Activated CD4-positive, alpha-beta memory T cell treated with anti-CD3 and anti-CD28 coated beads for 36 hours (primary cell): ENCODE measurements at regions not wholly inside any gene's neighbourhood (a gene's known extent, or its start where the extent isn't known, plus 50 kb on each side); places are given as distances from the start of the nearest gene placed in this dataset.

Source experiments
- CTCF ChIA-PET: fragments of 350-600 bp; sonication (Branson Sonifier 250); formaldehyde crosslinking; loops from one replicate; lab custom pipeline; 2021; ENCODE audit warnings: antibody characterized with exemption, inconsistent platforms; lab: Charles Lee
- POLR2A ChIA-PET: fragments of 350-600 bp; sonication (Branson Sonifier 250); formaldehyde crosslinking; loops from one replicate; lab custom pipeline; 2021; ENCODE audit warnings: antibody characterized with exemption; lab: Charles Lee
- DNase-seq: peaks from one replicate; pipeline ENCODE4 v3.0.0-alpha.2; 2020
- H3K27ac Mint-ChIP-seq: one replicate; pipeline ENCODE4 v1.8.0; 2021; ENCODE audit warnings: mixed read lengths
- H3K27me3 Mint-ChIP-seq: one replicate; pipeline ENCODE4 v1.8.0; 2021; ENCODE audit warnings: mixed read lengths
- H3K36me3 Mint-ChIP-seq: one replicate; pipeline ENCODE4 v1.8.0; 2021; ENCODE audit warnings: mixed read lengths
- H3K4me1 Mint-ChIP-seq: one replicate; pipeline ENCODE4 v1.8.0; 2021; ENCODE audit warnings: low read depth, mixed read lengths
- H3K4me3 Mint-ChIP-seq: one replicate; pipeline ENCODE4 v1.8.0; 2021; ENCODE audit warnings: mild to moderate bottlenecking, mixed read lengths
- H3K9me3 Mint-ChIP-seq: one replicate; pipeline ENCODE4 v1.8.0; 2021; ENCODE audit warnings: mixed read lengths
- intact Hi-C: fragments of 100-400 bp; cut with micrococcal nuclease; formaldehyde crosslinking; loops from one replicate; pipeline ENCODE4 v1.15.1; 2023

GRCh38 chr2:220424561-220424960, 797.1 kb downstream of the SLC4A3 start:
- Mint-ChIP-seq H3K9me3 (peaks cover 2% of the 10 kb centered on the region), H3K4me3 (no peak overlapping the region), H3K27me3 (no peaks in the 10 kb centered on the region), H3K4me1 (no peaks in the 10 kb centered on the region), H3K27ac (no peak overlapping the region), H3K36me3 (no peaks in the 10 kb centered on the region)
- ChIA-PET POLR2A (no interaction called here), CTCF (no interaction called here)
- no peak for DNase-seq
- intact Hi-C loops: no loop called here

GRCh38 chr2:220432645-220433044, 805.2 kb downstream of the SLC4A3 start:
- ChIA-PET POLR2A (no interaction called here), CTCF (interaction anchor here (0.5 kb wide), 1 partner anchor 715 kb away, joined by 4 read pairs; no protein-coding TSS in a partner anchor)
- Mint-ChIP-seq H3K4me1 (no peaks in the 10 kb centered on the region), H3K27ac (no peak overlapping the region), H3K9me3 (no peaks in the 10 kb centered on the region), H3K4me3 (no peak overlapping the region), H3K36me3 (no peaks in the 10 kb centered on the region), H3K27me3 (no peaks in the 10 kb centered on the region)
- intact Hi-C loops: no loop called here
- no peak for DNase-seq

- no peak overlapping the region for H3K27ac Mint-ChIP-seq
- CTCF ChIA-PET: no interaction called here
- POLR2A ChIA-PET: no interaction called here
- H3K36me3 Mint-ChIP-seq: no peaks in the 10 kb centered on the region
- H3K4me1 Mint-ChIP-seq: no peaks in the 10 kb centered on the region
- DNase-seq: no peak
- no peak overlapping the region for H3K4me3 Mint-ChIP-seq
- intact Hi-C loops: no loop called here
- H3K27me3 Mint-ChIP-seq: no peaks in the 10 kb centered on the region
- H3K9me3 Mint-ChIP-seq: no peaks in the 10 kb centered on the region
These were observed 805.7 kb downstream of the SLC4A3 start for GRCh38 chr2:220433131-220433530.

GRCh38 chr2:220434385-220434784, 807.0 kb downstream of the SLC4A3 start:
- peaks cover 3% of the 10 kb centered on the region for H3K9me3 Mint-ChIP-seq
- no peak overlapping the region for H3K4me3 Mint-ChIP-seq
- H3K4me1 Mint-ChIP-seq: no peaks in the 10 kb centered on the region
- DNase-seq: no peak
- ChIA-PET POLR2A (no interaction called here), CTCF (no interaction called here)
- H3K27me3 Mint-ChIP-seq: no peaks in the 10 kb centered on the region
- H3K36me3 Mint-ChIP-seq: no peaks in the 10 kb centered on the region
- H3K27ac Mint-ChIP-seq: no peak overlapping the region
- intact Hi-C loops: no loop called here

- Mint-ChIP-seq H3K36me3 (no peaks in the 10 kb centered on the region), H3K27me3 (no peaks in the 10 kb centered on the region), H3K9me3 (peaks cover 3% of the 10 kb centered on the region), H3K27ac (no peak overlapping the region), H3K4me3 (no peak overlapping the region), H3K4me1 (no peaks in the 10 kb centered on the region)
- CTCF ChIA-PET: no interaction called here
- DNase-seq: no peak
- POLR2A ChIA-PET: no interaction called here
- intact Hi-C loops: no loop called here
These were observed 810.5 kb downstream of the SLC4A3 start for GRCh38 chr2:220437938-220438337.

GRCh38 chr2:220440731-220441130, 813.3 kb downstream of the SLC4A3 start:
- no peak for DNase-seq
- Mint-ChIP-seq H3K4me3 (no peak overlapping the region), H3K36me3 (no peaks in the 10 kb centered on the region), H3K27me3 (no peaks in the 10 kb centered on the region), H3K4me1 (no peaks in the 10 kb centered on the region), H3K27ac (no peak overlapping the region), H3K9me3 (peaks cover 3% of the 10 kb centered on the region)
- POLR2A ChIA-PET: no interaction called here
- CTCF ChIA-PET: no interaction called here
- intact Hi-C loops: no loop called here

- ChIA-PET POLR2A (no interaction called here), CTCF (no interaction called here)
- Mint-ChIP-seq H3K36me3 (no peaks in the 10 kb centered on the region), H3K27ac (no peak overlapping the region), H3K9me3 (peaks cover 3% of the 10 kb centered on the region), H3K4me3 (no peak overlapping the region), H3K27me3 (no peaks in the 10 kb centered on the region), H3K4me1 (no peaks in the 10 kb centered on the region)
- intact Hi-C loops: no loop called here
- DNase-seq: no peak
These were observed 814.0 kb downstream of the SLC4A3 start for GRCh38 chr2:220441404-220441803.

- CTCF ChIA-PET: no interaction called here
- Mint-ChIP-seq H3K4me3 (no peak overlapping the region), H3K27ac (no peak overlapping the region), H3K9me3 (peaks cover 3% of the 10 kb centered on the region), H3K4me1 (no peaks in the 10 kb centered on the region), H3K27me3 (no peaks in the 10 kb centered on the region), H3K36me3 (no peaks in the 10 kb centered on the region)
- intact Hi-C loops: no loop called here
- POLR2A ChIA-PET: no interaction called here
- DNase-seq: no peak
These were observed 814.6 kb downstream of the SLC4A3 start for GRCh38 chr2:220442012-220442411.

GRCh38 chr2:220445429-220446105, 818.1 kb downstream of the SLC4A3 start:
- no peaks in the 10 kb centered on the region for H3K27me3 Mint-ChIP-seq
- ChIA-PET CTCF (no interaction called here), POLR2A (no interaction called here)
- no peak overlapping the region for H3K27ac Mint-ChIP-seq
- H3K36me3 Mint-ChIP-seq: no peaks in the 10 kb centered on the region
- intact Hi-C loops: no loop called here
- H3K4me1 Mint-ChIP-seq: no peaks in the 10 kb centered on the region
- H3K4me3 Mint-ChIP-seq: no peak overlapping the region
- H3K9me3 Mint-ChIP-seq: no peaks in the 10 kb centered on the region
- no peak for DNase-seq

GRCh38 chr2:220446106-220446712, 818.8 kb downstream of the SLC4A3 start:
- Mint-ChIP-seq H3K4me3 (no peak overlapping the region), H3K4me1 (no peaks in the 10 kb centered on the region), H3K27me3 (no peaks in the 10 kb centered on the region), H3K27ac (no peak overlapping the region), H3K36me3 (no peaks in the 10 kb centered on the region), H3K9me3 (no peaks in the 10 kb centered on the region)
- ChIA-PET CTCF (no interaction called here), POLR2A (no interaction called here)
- intact Hi-C loops: no loop called here
- DNase-seq: no peak

- H3K9me3 Mint-ChIP-seq: no peaks in the 10 kb centered on the region
- no peak for DNase-seq
- POLR2A ChIA-PET: no interaction called here
- H3K36me3 Mint-ChIP-seq: no peaks in the 10 kb centered on the region
- intact Hi-C loops: no loop called here
- H3K4me1 Mint-ChIP-seq: no peaks in the 10 kb centered on the region
- H3K27me3 Mint-ChIP-seq: no peaks in the 10 kb centered on the region
- CTCF ChIA-PET: no interaction called here
- no peak overlapping the region for H3K4me3 Mint-ChIP-seq
- H3K27ac Mint-ChIP-seq: no peak overlapping the region
These were observed 823.4 kb downstream of the SLC4A3 start for GRCh38 chr2:220450846-220451245.

- intact Hi-C loops: no loop called here
- Mint-ChIP-seq H3K27me3 (no peaks in the 10 kb centered on the region), H3K4me3 (no peak overlapping the region), H3K36me3 (no peaks in the 10 kb centered on the region), H3K27ac (no peak overlapping the region), H3K9me3 (no peaks in the 10 kb centered on the region), H3K4me1 (no peaks in the 10 kb centered on the region)
- ChIA-PET CTCF (no interaction called here), POLR2A (no interaction called here)
- DNase-seq: no peak
These were observed 824.0 kb downstream of the SLC4A3 start for GRCh38 chr2:220451438-220451837.

GRCh38 chr2:220452561-220452960, 825.1 kb downstream of the SLC4A3 start:
- Mint-ChIP-seq H3K27ac (no peak overlapping the region), H3K4me3 (no peak overlapping the region), H3K4me1 (no peaks in the 10 kb centered on the region), H3K27me3 (no peaks in the 10 kb centered on the region), H3K9me3 (no peaks in the 10 kb centered on the region), H3K36me3 (no peaks in the 10 kb centered on the region)
- no peak for DNase-seq
- ChIA-PET CTCF (no interaction called here), POLR2A (no interaction called here)
- intact Hi-C loops: no loop called here
